GM21717 (cell line): ENCODE measurements at regions not wholly inside any gene's neighbourhood (a gene's known extent, or its start where the extent isn't known, plus 50 kb on each side); places are given as distances from the start of the nearest gene placed in this dataset.

Experiments used
- ATAC-seq: cut with Tn5 transposase; IDR thresholded peaks from one replicate; pipeline ENCODE4 v1.9.1; 2021; ENCODE audit warnings: mild to moderate bottlenecking, moderate library complexity; ENCODE audit not compliant: unreplicated experiment

GRCh38 chr15:98187549-98187948 is 227.0 kb downstream of the ARRDC4 start:
- no peak for ATAC-seq

GRCh38 chr15:98190914-98191313 is 230.4 kb downstream of the ARRDC4 start:
- ATAC-seq, result no peak

DNA sequence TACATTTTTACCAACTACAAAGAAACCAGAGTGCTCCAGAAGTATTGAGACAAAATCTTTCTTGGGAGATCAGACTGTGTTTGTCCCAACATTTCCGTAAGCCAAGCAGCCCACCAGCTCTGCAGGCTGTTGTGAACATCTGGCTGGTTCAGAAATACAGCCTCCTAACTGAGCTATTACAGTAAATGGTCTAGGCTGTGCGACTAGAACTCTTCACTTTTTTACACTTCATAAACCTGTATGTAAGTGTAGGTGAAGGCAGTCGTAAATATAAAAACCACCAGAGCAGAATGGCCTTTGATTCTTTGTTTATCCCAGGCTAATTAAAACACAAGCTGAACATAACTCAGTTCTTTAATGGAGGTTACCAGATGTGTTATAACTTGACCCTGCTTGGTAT is 235.3 kb downstream of the ARRDC4 start:
- ATAC-seq, result no peak

GRCh38 chr15:98196371-98196770 is 235.9 kb downstream of the ARRDC4 start:
- no peak for ATAC-seq

- no peak for ATAC-seq
Measured at GRCh38 chr15:98202256-98202655, 241.8 kb downstream of the ARRDC4 start.

- no peak for ATAC-seq
Measured at GRCh38 chr15:98203872-98204660, 243.6 kb downstream of the ARRDC4 start.

DNA sequence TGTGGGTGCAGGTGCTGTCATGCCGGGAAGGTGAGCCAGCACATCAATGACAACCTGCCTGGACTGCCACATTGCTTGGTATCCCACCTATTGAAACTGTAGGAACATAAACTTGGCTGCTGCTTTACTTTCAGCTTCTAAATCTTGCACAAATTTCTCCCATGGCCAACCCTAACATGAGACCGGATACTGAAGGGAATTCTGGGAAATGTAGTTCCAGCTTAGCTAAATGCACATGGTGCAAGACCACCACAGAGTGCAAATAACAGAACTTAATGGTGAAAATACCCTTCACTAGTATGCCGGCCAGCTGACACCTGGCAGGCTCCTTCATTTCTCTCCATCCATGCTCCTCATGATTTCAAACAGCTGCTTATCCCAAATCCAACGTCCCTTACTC is 247.4 kb downstream of the ARRDC4 start:
- ATAC-seq, result no peak

- ATAC-seq, result no peak
Measured at GRCh38 chr15:98213346-98213979, 253.0 kb downstream of the ARRDC4 start.

DNA sequence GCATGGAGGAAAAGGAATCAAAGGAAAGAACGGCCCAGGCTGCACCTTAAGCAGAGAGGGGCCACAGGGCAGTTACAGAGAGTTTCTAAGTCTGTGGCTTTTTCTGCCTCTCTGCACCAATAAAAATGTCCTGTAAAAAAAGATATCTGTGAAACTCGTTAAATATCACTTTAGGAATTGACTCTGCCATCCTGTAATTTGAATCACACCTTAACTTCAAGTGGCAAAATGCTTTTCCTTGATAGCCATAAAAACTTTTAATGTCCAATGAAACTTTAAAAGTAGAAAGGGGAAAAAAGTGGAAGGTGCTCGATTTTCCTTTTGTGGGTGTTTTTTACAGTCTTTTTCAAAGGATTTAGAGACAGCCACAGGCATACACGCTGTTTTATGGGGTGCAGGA is 255.7 kb downstream of the ARRDC4 start:
- ATAC-seq, result no peak

GRCh38 chr15:98217356-98217755 is 256.9 kb downstream of the ARRDC4 start:
- no peak for ATAC-seq

- no peak for ATAC-seq
Measured at GRCh38 chr15:98221144-98221543, 260.6 kb downstream of the ARRDC4 start.

- no peak for ATAC-seq
Measured at GRCh38 chr15:98221577-98221976, 261.1 kb downstream of the ARRDC4 start.

GRCh38 chr15:98226149-98226548 is 265.6 kb downstream of the ARRDC4 start:
- ATAC-seq, result no peak

- no peak for ATAC-seq
Measured at GRCh38 chr15:98226578-98226977, 266.1 kb downstream of the ARRDC4 start.

- ATAC-seq, result no peak
Measured at GRCh38 chr15:98228846-98229245, 268.3 kb downstream of the ARRDC4 start.

DNA sequence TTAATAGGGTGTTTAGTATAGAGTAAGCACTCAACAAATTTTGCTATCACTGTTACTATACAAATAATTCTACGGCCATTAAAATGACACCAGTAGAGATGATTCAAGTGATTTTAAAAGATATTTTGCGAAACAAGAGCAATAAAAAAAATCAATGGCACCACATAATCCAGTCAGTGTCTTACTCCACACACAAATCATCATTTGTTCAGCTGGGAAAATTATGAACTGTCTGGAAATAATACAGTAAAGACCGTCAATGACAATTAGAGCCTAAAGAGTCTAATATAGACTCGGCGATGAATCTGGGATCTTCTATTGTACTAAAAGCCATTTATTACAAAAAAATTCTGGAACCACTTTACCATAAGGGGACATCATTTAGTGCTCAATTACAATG is 270.5 kb downstream of the ARRDC4 start:
- no peak for ATAC-seq

- no peak for ATAC-seq
Measured at GRCh38 chr15:98231696-98232440, 271.4 kb downstream of the ARRDC4 start.

- ATAC-seq, result no peak
Measured at GRCh38 chr15:98232761-98233160, 272.3 kb downstream of the ARRDC4 start.

DNA sequence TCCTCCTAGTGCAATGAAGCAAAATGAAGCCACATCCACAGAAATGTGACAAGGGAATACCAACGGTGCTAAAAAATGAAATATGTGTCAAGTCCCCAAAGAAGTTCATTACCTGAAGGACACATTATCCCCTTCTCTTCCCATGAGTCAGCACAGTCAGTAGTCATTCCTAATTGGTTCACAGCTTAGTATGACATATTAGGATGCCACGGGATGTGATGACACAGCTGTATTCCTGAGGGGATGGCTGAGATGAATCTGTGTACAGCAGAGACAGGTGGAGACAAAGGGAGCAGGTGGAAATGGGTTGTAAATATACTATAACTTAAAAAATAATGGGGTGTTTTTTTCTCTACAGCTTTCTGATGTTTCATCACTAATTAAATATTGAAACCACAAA is 273.4 kb downstream of the ARRDC4 start:
- ATAC-seq, result no peak

DNA sequence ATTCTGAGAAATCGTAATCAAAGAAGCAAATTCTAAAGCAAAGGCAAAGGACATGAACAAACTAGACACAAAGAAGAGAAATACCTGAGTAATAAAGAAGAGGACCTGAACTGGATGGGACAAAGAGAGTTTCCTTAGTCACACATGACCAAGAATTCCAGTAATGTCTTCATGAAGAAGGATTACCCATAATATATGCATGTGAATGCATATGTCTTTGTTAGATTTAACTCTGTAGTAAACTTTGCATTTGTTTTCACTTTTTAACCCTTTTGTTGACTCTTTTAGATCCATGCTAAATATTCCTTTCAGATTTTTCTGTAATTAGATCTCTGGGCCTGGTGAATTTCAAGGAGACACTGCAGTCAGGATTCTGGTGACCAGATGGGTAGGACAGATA is 279.8 kb downstream of the ARRDC4 start:
- no peak for ATAC-seq

DNA sequence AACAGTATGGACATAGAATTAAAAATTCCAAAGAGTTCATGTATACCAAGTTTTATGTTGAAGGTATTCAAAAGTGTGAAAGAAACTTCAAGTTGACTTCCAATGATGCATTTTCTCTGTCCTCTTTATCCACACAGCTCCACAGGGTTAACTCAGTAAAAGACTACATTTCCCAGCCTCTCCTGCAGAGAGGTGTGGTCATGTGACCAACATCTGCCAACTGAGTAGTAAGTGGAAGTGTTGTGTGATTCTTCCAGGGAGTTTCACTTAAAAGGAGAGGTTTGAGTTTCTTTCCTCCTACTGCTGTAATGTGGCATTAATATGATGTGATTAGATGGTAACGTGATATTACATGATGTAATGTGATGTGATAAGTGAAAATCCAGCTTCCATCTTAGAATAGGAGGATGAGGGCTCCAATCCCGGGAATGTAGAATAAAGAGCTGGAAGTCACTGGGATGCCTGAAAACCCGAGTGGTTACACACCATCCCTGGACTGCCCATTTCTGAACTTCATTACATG is 280.6 kb downstream of the ARRDC4 start:
- no peak for ATAC-seq

DNA sequence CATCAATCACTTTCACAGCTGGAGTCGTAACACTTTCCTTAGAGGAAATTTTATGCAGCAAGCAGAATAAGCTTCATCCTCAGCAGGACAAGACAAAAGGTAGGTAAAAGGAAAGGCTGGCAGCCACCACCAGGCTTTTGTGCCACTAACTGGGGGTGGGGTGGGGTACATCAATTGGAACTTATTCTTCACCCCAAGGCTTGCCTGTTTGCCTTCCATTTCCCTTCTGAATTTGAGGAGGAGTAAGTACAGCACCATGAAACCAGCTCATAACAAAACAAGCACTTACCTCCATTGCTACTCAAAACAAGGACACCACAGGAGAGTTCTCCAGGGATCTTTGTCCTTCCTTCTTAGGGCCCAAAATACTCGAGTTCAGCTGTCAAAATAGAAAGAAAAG is 296.8 kb downstream of the ARRDC4 start:
- no peak for ATAC-seq
